Natural killer cell (primary cell): ENCODE measurements at regions not wholly inside any gene's neighbourhood (a gene's known extent, or its start where the extent isn't known, plus 50 kb on each side); places are given as distances from the start of the nearest gene placed in this dataset.

Experiments
- ATAC-seq, 3 donors: fragments of 150-1000 bp in 2 of 3; fragments of 200-7000 bp in 1 of 3; cut with Tn5 transposase; 1 replicate in 1 of 3; 2 replicates in 2 of 3; pipeline ENCODE4 v1.10.0; 2021; ENCODE audit warnings: mild to moderate bottlenecking in 2 of 3, moderate library complexity in 2 of 3
- DNase-seq, 2 donors: peaks; one replicate each; pipeline versions ENCODE4 v3.0.0 to v3.0.0-alpha.2; 2013 to 2021; ENCODE audit warnings: mixed read lengths in 1 of 2
- H3K27ac ChIP-seq: one replicate; pipeline ENCODE4 v1.5.1; 2013; ENCODE audit warnings: mild to moderate bottlenecking, low read length
- H3K27me3 ChIP-seq: one replicate; pipeline ENCODE4 v1.6.1; 2013; ENCODE audit warnings: low read length; ENCODE audit not compliant: control insufficient read depth, insufficient read depth
- H3K36me3 ChIP-seq: one replicate; pipeline ENCODE4 v1.6.1; 2013; ENCODE audit warnings: low read length; ENCODE audit not compliant: control insufficient read depth, insufficient read depth
- H3K4me1 ChIP-seq: one replicate; pipeline ENCODE4 v1.6.1; 2013; ENCODE audit warnings: low read length; ENCODE audit not compliant: control insufficient read depth, insufficient read depth
- H3K4me3 ChIP-seq: one replicate; pipeline ENCODE4 v1.5.1; 2013; ENCODE audit warnings: low read length
- H3K9me3 ChIP-seq: one replicate; pipeline ENCODE4 v1.6.1; 2013; ENCODE audit warnings: low read length; ENCODE audit not compliant: control insufficient read depth, insufficient read depth
- H3K27ac Mint-ChIP-seq, 2 donors: one replicate each; pipeline ENCODE4 v1.8.0; 2022; ENCODE audit warnings: mild to moderate bottlenecking in 2 of 2, mixed read lengths in 2 of 2, moderate library complexity in 1 of 2
- H3K27me3 Mint-ChIP-seq, 2 donors: one replicate each; pipeline ENCODE4 v1.8.0; 2022; ENCODE audit warnings: low read depth in 2 of 2, mixed read lengths in 2 of 2
- H3K36me3 Mint-ChIP-seq: one replicate; pipeline ENCODE4 v1.8.0; 2022; ENCODE audit warnings: mixed read lengths
- H3K4me1 Mint-ChIP-seq, 2 donors: one replicate each; pipeline ENCODE4 v1.8.0; 2022; ENCODE audit warnings: mixed read lengths in 2 of 2
- H3K4me3 Mint-ChIP-seq: one replicate; pipeline ENCODE4 v1.8.0; 2022; ENCODE audit warnings: mild to moderate bottlenecking, moderate library complexity, mixed read lengths
- H3K9me3 Mint-ChIP-seq, 2 donors: one replicate each; pipeline ENCODE4 v1.8.0; 2022; ENCODE audit warnings: mixed read lengths in 2 of 2
- CTCF ChIP-seq: fragments of 200-600 bp; IDR thresholded peaks from one replicate; pipeline ENCODE4 v1.8.0; 2022; ENCODE audit warnings: antibody characterized with exemption
- WGBS: methylation state at CpG from one replicate; pipeline ENCODE4 v1.1.7; 2013; ENCODE audit warnings: missing lambda C conversion rate; ENCODE audit not compliant: insufficient coverage; 5-methylcytosine and 5-hydroxymethylcytosine counted together
- intact Hi-C: fragments of 100-400 bp; cut with micrococcal nuclease; formaldehyde crosslinking; loops from one replicate; pipeline ENCODE4 v1.14.2; 2022

DNA sequence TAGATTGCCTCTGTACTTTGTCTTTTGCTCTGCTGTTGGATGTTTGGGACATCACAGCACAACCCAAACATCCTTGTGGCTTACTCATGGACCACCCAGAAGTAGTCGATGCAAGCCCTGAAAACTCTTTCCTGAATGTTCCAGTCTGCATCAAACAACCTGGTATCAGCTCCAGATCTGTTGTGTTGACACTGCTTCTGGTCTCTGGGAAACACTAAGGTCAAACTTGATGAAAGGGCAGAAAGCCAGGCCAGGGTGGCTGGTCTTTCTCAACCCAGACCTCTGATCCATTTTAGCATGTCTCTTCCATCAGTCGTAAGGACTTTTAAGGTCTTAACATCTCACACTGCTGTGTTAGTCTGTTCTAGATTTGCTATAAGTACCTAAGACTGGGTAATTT, 265.7 kb downstream of the ZNF536 start:
- H3K9me3 Mint-ChIP-seq, result no peaks in the 10 kb centered on the region
- Histone ChIP-seq H3K4me3 (no peak overlapping the region), H3K4me1 (no peaks in the 10 kb centered on the region), H3K9me3 (no peaks in the 10 kb centered on the region), H3K27ac (no peak overlapping the region), H3K27me3 (no peaks in the 10 kb centered on the region), H3K36me3 (no peaks in the 10 kb centered on the region)
- H3K36me3 Mint-ChIP-seq, result no peaks in the 10 kb centered on the region
- no peak overlapping the region for H3K4me3 Mint-ChIP-seq
- ATAC-seq (no peak), DNase-seq (no peak)
- no peaks in the 10 kb centered on the region for H3K4me1 Mint-ChIP-seq
- intact Hi-C loops, result no loop called here
- WGBS, result 88% methylated on average over 2 of the region's 2 CpGs
- H3K27me3 Mint-ChIP-seq, result no peaks in the 10 kb centered on the region
- no peak overlapping the region for H3K27ac Mint-ChIP-seq
- no peak for TF ChIP-seq CTCF

GRCh38 chr19:30634996-30635975, 263.1 kb downstream of the ZNF536 start:
- no peaks in the 10 kb centered on the region for H3K4me1 ChIP-seq
- Mint-ChIP-seq H3K9me3 (no peaks in the 10 kb centered on the region), H3K27ac (no peak overlapping the region), H3K4me3 (no peak overlapping the region), H3K27me3 (no peaks in the 10 kb centered on the region), H3K36me3 (no peaks in the 10 kb centered on the region), H3K4me1 (no peaks in the 10 kb centered on the region)
- TF ChIP-seq CTCF, result no peak
- ATAC-seq (no peak), DNase-seq (no peak)
- H3K27me3 ChIP-seq, result no peaks in the 10 kb centered on the region
- WGBS, result 82% methylated on average over 20 of the region's 20 CpGs
- H3K4me3 ChIP-seq, result no peak overlapping the region
- H3K36me3 ChIP-seq, result no peaks in the 10 kb centered on the region
- intact Hi-C loops, result no loop called here
- no peaks in the 10 kb centered on the region for H3K9me3 ChIP-seq
- H3K27ac ChIP-seq, result no peak overlapping the region

- Histone ChIP-seq H3K27ac (no peak overlapping the region), H3K9me3 (no peaks in the 10 kb centered on the region), H3K4me3 (no peak overlapping the region), H3K4me1 (no peaks in the 10 kb centered on the region), H3K36me3 (no peaks in the 10 kb centered on the region), H3K27me3 (no peaks in the 10 kb centered on the region)
- DNase-seq (no peak), ATAC-seq (no peak)
- no peak for TF ChIP-seq CTCF
- Mint-ChIP-seq H3K4me3 (no peak overlapping the region), H3K27ac (no peak overlapping the region), H3K36me3 (no peaks in the 10 kb centered on the region), H3K27me3 (no peaks in the 10 kb centered on the region), H3K4me1 (no peaks in the 10 kb centered on the region), H3K9me3 (no peaks in the 10 kb centered on the region)
- 87% methylated on average over 19 of the region's 19 CpGs for WGBS
- intact Hi-C loops, result no loop called here
Measured at GRCh38 chr19:30634131-30634830, 262.1 kb downstream of the ZNF536 start.
